Esophagus muscularis mucosa (tissue), 4 donors: ENCODE measurements at regions not wholly inside any gene's neighbourhood (a gene's known extent, or its start where the extent isn't known, plus 50 kb on each side); places are given as distances from the start of the nearest gene placed in this dataset.

Source experiments
- DNase-seq: peaks from one replicate; pipeline ENCODE4 v3.0.0-alpha.2; 2017; ENCODE audit errors: extremely low spot score
- H3K27ac ChIP-seq, 4 donors: fragments of 200-600 bp; sonication (generic); replicated peaks in 1 of 4; 1 replicate in 3 of 4; 2 replicates in 1 of 4; pipeline ENCODE4 v1.5.1; 2016 to 2019; ENCODE audit warnings: mild to moderate bottlenecking in 1 of 4
- H3K27me3 ChIP-seq, 4 donors: fragments of 200-600 bp; sonication (generic); one replicate each; pipeline versions ENCODE4 v1.5.1 to v1.6.0; 2016 to 2019
- H3K36me3 ChIP-seq, 4 donors: fragments of 200-600 bp; sonication (generic); one replicate each; pipeline ENCODE4 v1.5.1; 2016 to 2019
- H3K4me1 ChIP-seq, 4 donors: fragments of 200-600 bp; sonication (generic); one replicate each; pipeline ENCODE4 v1.5.1; 2016 to 2019
- H3K4me3 ChIP-seq, 4 donors: fragments of 200-600 bp; sonication (generic); 1 replicate in 2 of 4; 2 replicates in 2 of 4; pipeline ENCODE4 v1.5.1; 2016 to 2019; ENCODE audit warnings: mild to moderate bottlenecking in 4 of 4, moderate library complexity in 1 of 4
- H3K9me3 ChIP-seq, 4 donors: fragments of 200-600 bp; sonication (generic); 1 replicate in 3 of 4; 2 replicates in 1 of 4; pipeline ENCODE4 v1.5.1; 2016 to 2019
- EP300 ChIP-seq: sonication (generic); formaldehyde crosslinking; IDR thresholded peaks from one replicate; pipeline ENCODE4 v1.6.1; 2017; ENCODE audit warnings: antibody characterized with exemption
- POLR2A ChIP-seq: fragments of 450-650 bp; IDR thresholded peaks from one replicate; pipeline ENCODE4 v1.6.1; 2017; ENCODE audit warnings: antibody characterized with exemption, moderate library complexity, mild to moderate bottlenecking, low read depth
- POLR2AphosphoS5 ChIP-seq, 2 donors: sonication (generic); formaldehyde crosslinking; IDR thresholded peaks; one replicate each; pipeline ENCODE4 v1.6.1; 2017; ENCODE audit warnings: antibody characterized with exemption in 2 of 2
- WGBS: methylation state at CpG from one replicate; pipeline ENCODE4 v1.1.5; 2018; 5-methylcytosine and 5-hydroxymethylcytosine counted together
- intact Hi-C: fragments of 100-400 bp; cut with DNase I; formaldehyde crosslinking; loops from one replicate; pipeline ENCODE4 v1.15.1; 2023
- TF ChIP-seq, protein P1 (sequence below), 3 experiments: fragments of 200-600 bp in 2 of 3; fragments of 450-650 bp in 1 of 3; sonication (generic) in 2 of 3; IDR thresholded peaks; one replicate each; pipeline ENCODE4 v1.5.1; 2017 to 2019; ENCODE audit warnings: antibody characterized with exemption in 3 of 3, mild to moderate bottlenecking in 2 of 3, moderate library complexity in 1 of 3

DNA sequence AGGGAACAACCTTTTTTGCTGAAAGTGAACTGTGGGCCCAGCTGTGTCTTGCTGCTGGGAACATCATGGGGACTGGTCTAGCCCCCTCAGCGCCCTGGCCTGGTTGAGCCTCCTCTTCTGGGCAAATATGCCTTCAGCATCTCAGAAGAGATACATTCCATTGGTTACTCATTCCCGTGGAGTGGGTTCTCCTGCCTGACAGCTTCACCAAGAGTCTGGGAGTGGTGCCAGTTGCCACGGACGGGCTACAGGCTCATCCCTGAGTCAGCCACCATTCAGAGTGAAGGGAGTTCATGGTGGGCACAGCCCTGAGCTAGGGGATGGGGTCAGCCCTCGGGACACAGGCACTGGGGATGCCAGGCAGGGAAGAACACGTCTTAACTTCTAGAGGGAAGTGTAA, 81.9 kb downstream of the RAMP3 start:
- Histone ChIP-seq H3K9me3 (no peaks in the 10 kb centered on the region), H3K4me1 (peaks cover 0 to 9% (median 2%) of the 10 kb centered on the region in 4 donors), H3K27ac (peak overlapping the region in 3 of 4 donors; percentile 5 to 60 (median 30)), H3K36me3 (no peaks in the 10 kb centered on the region), H3K27me3 (peaks cover 0 to 32% (median 0%) of the 10 kb centered on the region in 4 donors), H3K4me3 (no peak overlapping the region)
- WGBS: 42% methylated on average over 6 of the region's 6 CpGs
- TF ChIP-seq POLR2AphosphoS5 (IDR thresholded peaks at IDR 0.05) (no peak), POLR2A (no peak), EP300 (no peak)
- TF ChIP-seq, protein P1, sequence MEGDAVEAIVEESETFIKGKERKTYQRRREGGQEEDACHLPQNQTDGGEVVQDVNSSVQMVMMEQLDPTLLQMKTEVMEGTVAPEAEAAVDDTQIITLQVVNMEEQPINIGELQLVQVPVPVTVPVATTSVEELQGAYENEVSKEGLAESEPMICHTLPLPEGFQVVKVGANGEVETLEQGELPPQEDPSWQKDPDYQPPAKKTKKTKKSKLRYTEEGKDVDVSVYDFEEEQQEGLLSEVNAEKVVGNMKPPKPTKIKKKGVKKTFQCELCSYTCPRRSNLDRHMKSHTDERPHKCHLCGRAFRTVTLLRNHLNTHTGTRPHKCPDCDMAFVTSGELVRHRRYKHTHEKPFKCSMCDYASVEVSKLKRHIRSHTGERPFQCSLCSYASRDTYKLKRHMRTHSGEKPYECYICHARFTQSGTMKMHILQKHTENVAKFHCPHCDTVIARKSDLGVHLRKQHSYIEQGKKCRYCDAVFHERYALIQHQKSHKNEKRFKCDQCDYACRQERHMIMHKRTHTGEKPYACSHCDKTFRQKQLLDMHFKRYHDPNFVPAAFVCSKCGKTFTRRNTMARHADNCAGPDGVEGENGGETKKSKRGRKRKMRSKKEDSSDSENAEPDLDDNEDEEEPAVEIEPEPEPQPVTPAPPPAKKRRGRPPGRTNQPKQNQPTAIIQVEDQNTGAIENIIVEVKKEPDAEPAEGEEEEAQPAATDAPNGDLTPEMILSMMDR (IDR thresholded peaks at IDR 0.05): no peak
- intact Hi-C loops: no loop called here
- DNase-seq: peak; percentile 90

DNA sequence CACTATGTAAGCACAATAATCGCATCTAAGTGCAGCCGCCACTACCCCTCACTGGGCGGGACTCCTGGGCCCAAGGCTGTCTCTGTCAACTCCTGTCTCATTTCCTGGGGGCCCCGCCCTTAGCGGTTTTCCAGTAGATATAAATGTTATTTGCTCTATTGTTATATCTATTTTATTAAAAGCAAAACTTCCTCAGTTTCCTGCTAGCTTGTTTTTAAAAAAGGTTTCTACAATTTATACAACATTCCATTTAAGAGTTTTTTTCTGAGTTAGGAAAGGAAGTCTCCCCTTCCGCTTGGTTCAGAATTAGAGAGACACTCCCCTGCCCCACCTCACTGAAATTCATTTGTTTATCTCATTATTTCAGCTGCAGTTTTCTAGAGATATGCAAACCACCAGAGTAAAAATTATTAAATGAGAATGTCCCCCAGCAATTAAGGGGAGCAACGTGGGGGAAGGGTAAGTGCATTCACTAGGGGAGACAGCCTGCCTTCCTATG, 82.7 kb downstream of the RAMP3 start:
- TF ChIP-seq, protein P1 (IDR thresholded peaks at IDR 0.05): no peak
- TF ChIP-seq EP300: no peak
- no peak for TF ChIP-seq POLR2AphosphoS5 (IDR thresholded peaks at IDR 0.05)
- no peak for TF ChIP-seq POLR2A
- DNase-seq: peak; percentile 64
- peaks cover 0 to 9% (median 2%) of the 10 kb centered on the region in 4 donors for H3K4me1 ChIP-seq
- no peak overlapping the region for H3K4me3 ChIP-seq
- intact Hi-C loops: no loop called here
- no peaks in the 10 kb centered on the region for H3K9me3 ChIP-seq
- 70% methylated on average over 7 of the region's 7 CpGs for WGBS
- H3K27me3 ChIP-seq: peaks cover 0 to 32% (median 0%) of the 10 kb centered on the region in 4 donors
- peak overlapping the region in 2 of 4 donors; percentile 3 to 51 for H3K27ac ChIP-seq
- H3K36me3 ChIP-seq: no peaks in the 10 kb centered on the region

DNA sequence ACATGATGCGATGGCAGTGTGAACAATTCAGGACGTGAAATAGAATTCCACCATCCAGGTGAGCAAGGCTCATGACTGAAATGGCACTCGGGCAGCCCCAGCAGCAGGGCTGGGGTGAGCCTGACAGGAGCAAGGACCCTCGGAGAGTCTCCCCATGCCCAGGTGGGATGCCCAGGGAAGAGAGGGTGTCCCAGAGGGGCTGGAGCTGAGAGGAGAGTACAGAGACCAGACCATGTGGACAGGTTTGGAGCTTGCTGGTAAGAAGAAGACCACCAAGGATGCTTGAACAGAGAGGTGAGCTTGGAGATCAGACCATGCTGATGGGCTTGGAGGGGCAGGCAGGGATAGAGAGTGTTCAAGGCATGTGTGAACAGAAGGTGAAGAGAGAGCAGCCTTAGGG, 83.3 kb downstream of the RAMP3 start:
- DNase-seq: peak; percentile 77
- no peak for TF ChIP-seq EP300
- no peak for TF ChIP-seq POLR2A
- TF ChIP-seq POLR2AphosphoS5 (IDR thresholded peaks at IDR 0.05): no peak
- TF ChIP-seq, protein P1 (IDR thresholded peaks at IDR 0.05): no peak
- Histone ChIP-seq H3K9me3 (no peaks in the 10 kb centered on the region), H3K27ac (peak overlapping the region in 3 of 4 donors; percentile 3 to 51 (median 50)), H3K4me1 (peaks cover 0 to 9% (median 2%) of the 10 kb centered on the region in 4 donors), H3K36me3 (no peaks in the 10 kb centered on the region), H3K27me3 (peaks cover 0 to 32% (median 0%) of the 10 kb centered on the region in 4 donors), H3K4me3 (no peak overlapping the region)
- intact Hi-C loops: no loop called here
- WGBS: 89% methylated on average over 4 of the region's 4 CpGs

DNA sequence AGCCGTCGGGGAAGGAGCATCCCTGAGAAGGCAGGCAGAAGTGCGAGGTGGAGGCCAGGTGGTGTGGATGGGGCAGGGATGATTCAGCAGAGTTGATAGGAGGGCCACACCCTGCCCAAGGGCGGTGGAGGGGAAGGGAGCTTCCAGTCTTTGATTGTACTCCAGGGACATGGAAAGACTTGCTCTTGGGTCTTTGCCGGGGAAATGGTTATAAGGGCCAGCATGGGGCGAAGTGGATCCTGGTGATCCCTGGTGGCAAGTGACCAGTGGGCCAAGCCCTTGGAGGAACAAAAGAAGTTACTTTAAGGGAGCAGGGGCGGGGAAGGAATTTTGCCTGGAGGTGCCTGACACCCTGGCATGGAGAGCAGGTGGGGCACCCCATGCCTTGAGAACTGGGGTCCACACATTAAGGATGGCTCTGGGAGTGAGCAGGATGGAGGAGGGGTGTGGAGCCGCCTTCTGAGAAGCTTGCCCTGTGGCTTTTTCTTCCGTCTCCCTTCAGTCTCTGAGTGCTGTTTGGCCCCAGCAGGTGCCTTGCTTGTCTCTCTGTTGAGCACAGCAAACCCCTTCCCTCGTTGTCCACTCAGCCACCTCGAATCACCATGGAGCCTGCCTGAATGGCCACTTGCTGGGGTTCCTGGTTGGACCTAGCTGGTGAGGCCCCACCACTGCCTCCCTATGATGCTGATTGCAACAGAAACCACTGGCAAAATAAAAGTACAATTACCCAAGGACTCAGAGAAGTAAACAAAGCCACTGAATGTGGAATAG, 83.9 kb downstream of the RAMP3 start:
- Histone ChIP-seq H3K9me3 (no peaks in the 10 kb centered on the region), H3K27me3 (peaks cover 0 to 36% (median 0%) of the 10 kb centered on the region in 4 donors), H3K4me3 (no peak overlapping the region), H3K4me1 (peaks cover 0 to 9% (median 2%) of the 10 kb centered on the region in 4 donors), H3K27ac (peak overlapping the region in 3 of 4 donors; percentile 3 to 51 (median 50)), H3K36me3 (no peaks in the 10 kb centered on the region)
- DNase-seq: peak; percentile 68
- WGBS: 66% methylated on average over 9 of the region's 11 CpGs
- no peak for TF ChIP-seq POLR2AphosphoS5 (IDR thresholded peaks at IDR 0.05)
- TF ChIP-seq, protein P1 (IDR thresholded peaks at IDR 0.05): no peak
- no peak for TF ChIP-seq POLR2A
- TF ChIP-seq EP300: no peak
- intact Hi-C loops: no loop called here
